ENCODE measurements at regions not wholly inside any gene's neighbourhood (a gene's known extent, or its start where the extent isn't known, plus 50 kb on each side); places are given as distances from the start of the nearest gene placed in this dataset.

- TF ChIP-seq ZNF423 (CRISPR knock-in tag; IDR thresholded peaks at IDR 0.05) (no peak), SP1 (CRISPR knock-in tag; conservative IDR thresholded peaks at IDR 0.05) (no peak), MLX (CRISPR knock-in tag; IDR thresholded peaks at IDR 0.05) (no peak), JUN (CRISPR knock-in tag; IDR thresholded peaks at IDR 0.05) (no peak), ZNF121 (CRISPR knock-in tag; IDR thresholded peaks at IDR 0.05) (no peak), CTCF (IDR thresholded peaks at IDR 0.05) (no peak), CREM (CRISPR knock-in tag; IDR thresholded peaks at IDR 0.05) (no peak), USF2 (CRISPR knock-in tag; IDR thresholded peaks at IDR 0.05) (no peak), ZNF263 (CRISPR knock-in tag; IDR thresholded peaks at IDR 0.05; ENCODE audit: low read depth) (no peak), ZBTB43 (CRISPR knock-in tag; IDR thresholded peaks at IDR 0.05) (no peak)
- TF ChIP-seq, protein P1, sequence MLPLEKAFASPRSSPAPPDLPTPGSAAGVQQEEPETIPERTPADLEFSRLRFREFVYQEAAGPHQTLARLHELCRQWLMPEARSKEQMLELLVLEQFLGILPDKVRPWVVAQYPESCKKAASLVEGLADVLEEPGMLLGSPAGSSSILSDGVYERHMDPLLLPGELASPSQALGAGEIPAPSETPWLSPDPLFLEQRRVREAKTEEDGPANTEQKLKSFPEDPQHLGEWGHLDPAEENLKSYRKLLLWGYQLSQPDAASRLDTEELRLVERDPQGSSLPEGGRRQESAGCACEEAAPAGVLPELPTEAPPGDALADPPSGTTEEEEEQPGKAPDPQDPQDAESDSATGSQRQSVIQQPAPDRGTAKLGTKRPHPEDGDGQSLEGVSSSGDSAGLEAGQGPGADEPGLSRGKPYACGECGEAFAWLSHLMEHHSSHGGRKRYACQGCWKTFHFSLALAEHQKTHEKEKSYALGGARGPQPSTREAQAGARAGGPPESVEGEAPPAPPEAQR (CRISPR knock-in tag; IDR thresholded peaks at IDR 0.05) = no peak
- TF ChIP-seq, protein P2, sequence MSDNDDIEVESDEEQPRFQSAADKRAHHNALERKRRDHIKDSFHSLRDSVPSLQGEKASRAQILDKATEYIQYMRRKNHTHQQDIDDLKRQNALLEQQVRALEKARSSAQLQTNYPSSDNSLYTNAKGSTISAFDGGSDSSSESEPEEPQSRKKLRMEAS (CRISPR knock-in tag; IDR thresholded peaks at IDR 0.05) = no peak
- TF ChIP-seq, protein P3, sequence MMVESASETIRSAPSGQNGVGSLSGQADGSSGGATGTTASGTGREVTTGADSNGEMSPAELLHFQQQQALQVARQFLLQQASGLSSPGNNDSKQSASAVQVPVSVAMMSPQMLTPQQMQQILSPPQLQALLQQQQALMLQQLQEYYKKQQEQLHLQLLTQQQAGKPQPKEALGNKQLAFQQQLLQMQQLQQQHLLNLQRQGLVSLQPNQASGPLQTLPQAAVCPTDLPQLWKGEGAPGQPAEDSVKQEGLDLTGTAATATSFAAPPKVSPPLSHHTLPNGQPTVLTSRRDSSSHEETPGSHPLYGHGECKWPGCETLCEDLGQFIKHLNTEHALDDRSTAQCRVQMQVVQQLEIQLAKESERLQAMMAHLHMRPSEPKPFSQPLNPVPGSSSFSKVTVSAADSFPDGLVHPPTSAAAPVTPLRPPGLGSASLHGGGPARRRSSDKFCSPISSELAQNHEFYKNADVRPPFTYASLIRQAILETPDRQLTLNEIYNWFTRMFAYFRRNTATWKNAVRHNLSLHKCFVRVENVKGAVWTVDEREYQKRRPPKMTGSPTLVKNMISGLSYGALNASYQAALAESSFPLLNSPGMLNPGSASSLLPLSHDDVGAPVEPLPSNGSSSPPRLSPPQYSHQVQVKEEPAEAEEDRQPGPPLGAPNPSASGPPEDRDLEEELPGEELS (CRISPR knock-in tag; IDR thresholded peaks at IDR 0.05) = no peak
- TF ChIP-seq, protein P4, sequence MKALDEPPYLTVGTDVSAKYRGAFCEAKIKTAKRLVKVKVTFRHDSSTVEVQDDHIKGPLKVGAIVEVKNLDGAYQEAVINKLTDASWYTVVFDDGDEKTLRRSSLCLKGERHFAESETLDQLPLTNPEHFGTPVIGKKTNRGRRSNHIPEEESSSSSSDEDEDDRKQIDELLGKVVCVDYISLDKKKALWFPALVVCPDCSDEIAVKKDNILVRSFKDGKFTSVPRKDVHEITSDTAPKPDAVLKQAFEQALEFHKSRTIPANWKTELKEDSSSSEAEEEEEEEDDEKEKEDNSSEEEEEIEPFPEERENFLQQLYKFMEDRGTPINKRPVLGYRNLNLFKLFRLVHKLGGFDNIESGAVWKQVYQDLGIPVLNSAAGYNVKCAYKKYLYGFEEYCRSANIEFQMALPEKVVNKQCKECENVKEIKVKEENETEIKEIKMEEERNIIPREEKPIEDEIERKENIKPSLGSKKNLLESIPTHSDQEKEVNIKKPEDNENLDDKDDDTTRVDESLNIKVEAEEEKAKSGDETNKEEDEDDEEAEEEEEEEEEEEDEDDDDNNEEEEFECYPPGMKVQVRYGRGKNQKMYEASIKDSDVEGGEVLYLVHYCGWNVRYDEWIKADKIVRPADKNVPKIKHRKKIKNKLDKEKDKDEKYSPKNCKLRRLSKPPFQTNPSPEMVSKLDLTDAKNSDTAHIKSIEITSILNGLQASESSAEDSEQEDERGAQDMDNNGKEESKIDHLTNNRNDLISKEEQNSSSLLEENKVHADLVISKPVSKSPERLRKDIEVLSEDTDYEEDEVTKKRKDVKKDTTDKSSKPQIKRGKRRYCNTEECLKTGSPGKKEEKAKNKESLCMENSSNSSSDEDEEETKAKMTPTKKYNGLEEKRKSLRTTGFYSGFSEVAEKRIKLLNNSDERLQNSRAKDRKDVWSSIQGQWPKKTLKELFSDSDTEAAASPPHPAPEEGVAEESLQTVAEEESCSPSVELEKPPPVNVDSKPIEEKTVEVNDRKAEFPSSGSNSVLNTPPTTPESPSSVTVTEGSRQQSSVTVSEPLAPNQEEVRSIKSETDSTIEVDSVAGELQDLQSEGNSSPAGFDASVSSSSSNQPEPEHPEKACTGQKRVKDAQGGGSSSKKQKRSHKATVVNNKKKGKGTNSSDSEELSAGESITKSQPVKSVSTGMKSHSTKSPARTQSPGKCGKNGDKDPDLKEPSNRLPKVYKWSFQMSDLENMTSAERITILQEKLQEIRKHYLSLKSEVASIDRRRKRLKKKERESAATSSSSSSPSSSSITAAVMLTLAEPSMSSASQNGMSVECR (CRISPR knock-in tag; IDR thresholded peaks at IDR 0.05; ENCODE audit: borderline replicate concordance) = no peak
These were observed 94.3 kb upstream of the YWHAQ start for GRCh38 chr2:9725106-9725505.

Data from WTC11 (cell line).